ENCODE measurements at regions not wholly inside any gene's neighbourhood (a gene's known extent, or its start where the extent isn't known, plus 50 kb on each side); places are given as distances from the start of the nearest gene placed in this dataset.

DNA sequence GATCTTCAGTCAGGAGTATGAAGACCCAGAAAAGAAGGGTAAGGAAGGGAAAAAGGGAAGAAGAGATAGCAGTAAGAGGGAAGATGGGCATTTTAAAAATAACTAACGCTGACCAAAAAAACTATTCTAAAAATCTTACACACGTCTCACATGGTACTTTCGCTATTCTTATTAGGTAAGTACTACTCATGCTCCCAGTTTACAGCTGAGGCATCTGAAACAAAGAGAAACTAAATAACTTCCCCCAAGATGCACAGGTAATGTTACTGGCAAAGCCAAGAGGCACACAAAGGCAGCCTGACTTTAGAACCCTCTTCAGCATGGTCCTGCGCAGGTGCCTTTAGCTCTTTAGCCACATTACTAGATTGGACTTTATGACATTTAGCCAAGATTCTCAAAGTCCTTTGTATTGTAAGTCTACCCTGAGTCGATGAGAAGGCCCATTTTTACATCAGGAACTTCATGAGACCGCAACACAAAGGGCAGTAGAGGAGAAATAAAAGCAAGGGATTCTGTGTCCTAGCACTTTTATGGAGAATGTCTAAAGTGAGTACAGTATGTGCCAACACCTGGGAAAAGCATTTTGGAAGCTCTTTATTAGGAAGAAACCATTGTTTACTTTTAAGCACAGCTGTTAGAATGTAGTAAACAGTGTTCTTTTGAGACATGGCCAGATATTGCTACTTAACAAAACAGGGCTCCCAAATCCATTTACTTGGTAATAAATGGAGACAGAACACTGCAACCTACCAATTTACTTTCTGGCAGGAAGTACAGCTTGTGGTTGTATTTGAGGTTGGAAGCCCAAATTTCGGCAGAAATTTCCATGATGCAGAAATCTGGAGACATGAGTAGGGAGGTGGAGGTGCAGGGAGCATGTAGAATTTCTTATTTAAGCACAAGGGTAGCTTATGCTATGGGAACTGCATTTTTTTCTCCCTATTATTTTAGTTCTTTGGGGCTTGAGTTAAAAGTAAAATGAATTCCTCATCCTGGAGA, 250.7 kb downstream of the KCTD12 start:
- Histone ChIP-seq H3K9ac (ENCODE audit: extremely low read depth, insufficient read length, low read length) (no peak overlapping the region), H2BK12ac (ENCODE audit: insufficient read length, low read depth, low read length) (no peak overlapping the region), H3K79me1 (ENCODE audit: insufficient read depth, low read depth, low read length, poor library complexity, severe bottlenecking) (no peaks in the 10 kb centered on the region), H2BK120ac (ENCODE audit: low read depth, low read length, poor library complexity, severe bottlenecking) (no peak overlapping the region), H3K23me2 (ENCODE audit: insufficient read length, low read depth, low read length, poor library complexity, severe bottlenecking) (no peaks in the 10 kb centered on the region), H2AK5ac (ENCODE audit: insufficient read length, low read length) (no peak overlapping the region), H3K4ac (ENCODE audit: low read depth, low read length) (no peak overlapping the region), H2AFZ (ENCODE audit: low read length) (no peak overlapping the region), H2BK20ac (ENCODE audit: low read depth, low read length, poor library complexity, severe bottlenecking) (no peak overlapping the region), H3K27ac (ENCODE audit: insufficient read length, low read depth, low read length) (no peak overlapping the region), H3K4me2 (ENCODE audit: insufficient read depth, insufficient read length, low read length) (no peak overlapping the region), H2BK15ac (ENCODE audit: low read depth, low read length) (no peak overlapping the region), H2BK5ac (ENCODE audit: insufficient read length, low read length) (no peak overlapping the region), H3T11ph (ENCODE audit: low read length) (no peak overlapping the region), H4K91ac (ENCODE audit: insufficient read length, low read depth, low read length) (no peak overlapping the region), H3K14ac (ENCODE audit: insufficient read depth, low read length) (no peak overlapping the region), H4K5ac (ENCODE audit: insufficient read length, low read depth, low read length) (no peak overlapping the region), H4K8ac (replicated peaks; ENCODE audit: insufficient read length, low read depth, low read length) (no peak overlapping the region), H3K9me3 (ENCODE audit: control insufficient read depth, low read depth, low read length) (no peaks in the 10 kb centered on the region), H3K4me1 (ENCODE audit: insufficient read depth, low read length) (no peaks in the 10 kb centered on the region), H3K56ac (ENCODE audit: insufficient read length, low read depth, low read length) (no peak overlapping the region), H3K23ac (ENCODE audit: insufficient read length, low read depth, low read length) (no peak overlapping the region), H3K18ac (ENCODE audit: insufficient read length, low read depth, low read length) (no peak overlapping the region), H3K79me2 (ENCODE audit: insufficient read depth, low read length) (no peaks in the 10 kb centered on the region), H3K27me3 (ENCODE audit: insufficient read depth, low read length) (no peaks in the 10 kb centered on the region), H4K20me1 (ENCODE audit: control insufficient read depth, insufficient read depth, insufficient read length) (no peaks in the 10 kb centered on the region)
- no peaks in the 10 kb centered on the region; a peak in 1 of 7 replicates for H3K36me3 Mint-ChIP-seq (ENCODE audit: insufficient read depth in 1 of 3, low read depth in 3 of 3)
- no peak for DNase-seq
- TF ChIP-seq, protein P1, sequence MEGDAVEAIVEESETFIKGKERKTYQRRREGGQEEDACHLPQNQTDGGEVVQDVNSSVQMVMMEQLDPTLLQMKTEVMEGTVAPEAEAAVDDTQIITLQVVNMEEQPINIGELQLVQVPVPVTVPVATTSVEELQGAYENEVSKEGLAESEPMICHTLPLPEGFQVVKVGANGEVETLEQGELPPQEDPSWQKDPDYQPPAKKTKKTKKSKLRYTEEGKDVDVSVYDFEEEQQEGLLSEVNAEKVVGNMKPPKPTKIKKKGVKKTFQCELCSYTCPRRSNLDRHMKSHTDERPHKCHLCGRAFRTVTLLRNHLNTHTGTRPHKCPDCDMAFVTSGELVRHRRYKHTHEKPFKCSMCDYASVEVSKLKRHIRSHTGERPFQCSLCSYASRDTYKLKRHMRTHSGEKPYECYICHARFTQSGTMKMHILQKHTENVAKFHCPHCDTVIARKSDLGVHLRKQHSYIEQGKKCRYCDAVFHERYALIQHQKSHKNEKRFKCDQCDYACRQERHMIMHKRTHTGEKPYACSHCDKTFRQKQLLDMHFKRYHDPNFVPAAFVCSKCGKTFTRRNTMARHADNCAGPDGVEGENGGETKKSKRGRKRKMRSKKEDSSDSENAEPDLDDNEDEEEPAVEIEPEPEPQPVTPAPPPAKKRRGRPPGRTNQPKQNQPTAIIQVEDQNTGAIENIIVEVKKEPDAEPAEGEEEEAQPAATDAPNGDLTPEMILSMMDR (conservative IDR thresholded peaks at IDR 0.05): no peak
- no peak overlapping the region for H3K4me3 Mint-ChIP-seq
- H3K9me3 Mint-ChIP-seq: no peaks in the 10 kb centered on the region
- peaks cover 3% of the 10 kb centered on the region; the same call in 1 of the 2 replicates for H3K27me3 Mint-ChIP-seq (ENCODE audit: low read depth)
- WGBS (ENCODE audit: extremely low coverage, insufficient read length, low lambda C conversion rate): no CpG with 5 or more reads among the region's 7 CpGs
- H3K27ac Mint-ChIP-seq: no peak overlapping the region
- peaks cover 0 to 3% of the 10 kb centered on the region in 2 experiments; a peak in 1 of 4 replicates for H3K4me1 Mint-ChIP-seq
